GM12865 (cell line): ENCODE measurements at regions not wholly inside any gene's neighbourhood (a gene's known extent, or its start where the extent isn't known, plus 50 kb on each side); places are given as distances from the start of the nearest gene placed in this dataset.

Source experiments
- DNase-seq: peaks from one replicate; pipeline ENCODE4 v3.0.0; 2010; ENCODE audit warnings: low read depth
- H3K4me3 ChIP-seq: 2 replicates; pipeline ENCODE4 v1.5.1; 2011; ENCODE audit warnings: mild to moderate bottlenecking, low read depth, low read length, control low read depth
- CTCF ChIP-seq: IDR thresholded peaks from 2 replicates; pipeline ENCODE4 v1.5.1; 2011; ENCODE audit warnings: low read length, control low read depth, low read depth, inconsistent platforms; ENCODE audit not compliant: insufficient read depth; ENCODE audit errors: missing control alignments

GRCh38 chr10:53406532-53406931 is 633.9 kb upstream of the MBL2 start:
- no peak for DNase-seq
- no peak for TF ChIP-seq CTCF
- H3K4me3 ChIP-seq, result no peak overlapping the region

- H3K4me3 ChIP-seq, result no peak overlapping the region
- DNase-seq, result no peak
- TF ChIP-seq CTCF, result no peak
Measured at GRCh38 chr10:53403688-53404087, 631.1 kb upstream of the MBL2 start.

- TF ChIP-seq CTCF, result no peak
- no peak for DNase-seq
- H3K4me3 ChIP-seq, result no peak overlapping the region
Measured at GRCh38 chr10:53402594-53402993, 630.0 kb upstream of the MBL2 start.

GRCh38 chr10:53401536-53401935 is 629.0 kb upstream of the MBL2 start:
- no peak overlapping the region for H3K4me3 ChIP-seq
- TF ChIP-seq CTCF, result no peak
- no peak for DNase-seq

GRCh38 chr10:53396876-53397275 is 624.3 kb upstream of the MBL2 start:
- no peak overlapping the region for H3K4me3 ChIP-seq
- no peak for DNase-seq

GRCh38 chr10:53395449-53395848 is 622.9 kb upstream of the MBL2 start:
- TF ChIP-seq CTCF, result no peak
- H3K4me3 ChIP-seq, result no peak overlapping the region
- DNase-seq, result no peak

More at GRCh38 chr10:53396876-53397275, 624.3 kb upstream of the MBL2 start:
- no peak for TF ChIP-seq CTCF

GRCh38 chr10:53387562-53387961 is 615.0 kb upstream of the MBL2 start:
- TF ChIP-seq CTCF, result no peak
- DNase-seq, result no peak
- no peak overlapping the region for H3K4me3 ChIP-seq
